Spleen (tissue), 11 donors: ENCODE measurements at regions not wholly inside any gene's neighbourhood (a gene's known extent, or its start where the extent isn't known, plus 50 kb on each side); places are given as distances from the start of the nearest gene placed in this dataset.

Source experiments
- DNase-seq: peaks from one replicate; pipeline ENCODE4 v3.0.0-alpha.2; 2020
- H3K27ac ChIP-seq, 8 donors: fragments of 200-600 bp; sonication (generic) in 7 of 8; 1 replicate in 4 of 8; 2 replicates in 4 of 8; pipeline versions ENCODE4 v1.5.0 to v1.8.0; 2016 to 2021; ENCODE audit warnings: inconsistent platforms in 4 of 8, mild to moderate bottlenecking in 4 of 8, moderate library complexity in 1 of 8
- H3K27me3 ChIP-seq, 7 donors: fragments of 200-600 bp; sonication (generic) in 6 of 7; replicated peaks in 1 of 7; 1 replicate in 4 of 7; 2 replicates in 3 of 7; pipeline versions ENCODE4 v1.5.0 to v1.8.0; 2016 to 2021; ENCODE audit warnings: inconsistent platforms in 3 of 7, mild to moderate bottlenecking in 1 of 7
- H3K36me3 ChIP-seq, 6 donors: fragments of 200-600 bp; sonication (generic) in 5 of 6; 1 replicate in 4 of 6; 2 replicates in 2 of 6; pipeline versions ENCODE4 v1.5.0 to v1.8.0; 2016 to 2021; ENCODE audit warnings: inconsistent platforms in 2 of 6
- H3K4me1 ChIP-seq, 6 donors: fragments of 200-600 bp; sonication (generic) in 5 of 6; 1 replicate in 3 of 6; 2 replicates in 3 of 6; pipeline versions ENCODE4 v1.5.0 to v1.8.0; 2016 to 2021; ENCODE audit warnings: inconsistent platforms in 3 of 6
- H3K4me3 ChIP-seq, 8 donors: fragments of 200-600 bp; sonication (generic) in 7 of 8; 1 replicate in 4 of 8; 2 replicates in 4 of 8; pipeline versions ENCODE4 v1.5.0 to v1.8.0; 2016 to 2021; ENCODE audit warnings: inconsistent platforms in 4 of 8, mild to moderate bottlenecking in 4 of 8, moderate library complexity in 2 of 8
- H3K9me3 ChIP-seq, 8 donors: fragments of 200-600 bp; sonication (generic) in 7 of 8; 1 replicate in 4 of 8; 2 replicates in 4 of 8; pipeline versions ENCODE4 v1.5.0 to v1.8.0; 2016 to 2021; ENCODE audit warnings: inconsistent platforms in 4 of 8
- POLR2A ChIP-seq, 3 donors: fragments of 450-650 bp; IDR thresholded peaks; one replicate each; pipeline ENCODE4 v1.5.1; 2017; ENCODE audit warnings: antibody characterized with exemption in 3 of 3, mild to moderate bottlenecking in 1 of 3
- POLR2AphosphoS5 ChIP-seq, 3 donors: sonication (generic); formaldehyde crosslinking; IDR thresholded peaks; one replicate each; pipeline ENCODE4 v1.5.1; 2017; ENCODE audit warnings: antibody characterized with exemption in 3 of 3
- whole genome bisulfite sequencing, 5 donors: extraction: QIAGEN DNeasy Blood & Tissue Kit in 3 of 5; methylation state at CpG; one replicate each; pipeline versions ENCODE4 v1.1.5 to v1.1.7; 2013 to 2018; 5-methylcytosine and 5-hydroxymethylcytosine counted together
- intact Hi-C: fragments of 100-400 bp; cut with DNase I; formaldehyde crosslinking; loops from one replicate; pipeline ENCODE4 v1.15.0; 2023; ENCODE audit warnings: low total_unique reads
- TF ChIP-seq, protein P1 (sequence below), 11 experiments: fragments of 200-600 bp in 7 of 11; fragments of 450-650 bp in 4 of 11; sonication (generic) in 4 of 11; IDR thresholded peaks in 8 of 11; conservative IDR thresholded peaks in 3 of 11; 1 replicate in 7 of 11; 2 replicates in 4 of 11; pipeline versions ENCODE4 v1.4.0 to v1.8.0; 2016 to 2021; ENCODE audit warnings: antibody characterized with exemption in 11 of 11, inconsistent platforms in 4 of 11, mild to moderate bottlenecking in 1 of 11
- donor health status: healthy with polysubstance abuse.
- donor health status: DM: no; HTN: no; CAD: no; lungs with moderate emphysema.
- donor health status: DM: no; HTN: no; CAD: no.
- donor health status: Bipolar disorder and iron deficiency.
- donor health status: healthy.
- donor health status: DM: no; HTN: no; CAD: no.
- donor health status: DM: yes; HTN: yes; CAD: no.

DNA sequence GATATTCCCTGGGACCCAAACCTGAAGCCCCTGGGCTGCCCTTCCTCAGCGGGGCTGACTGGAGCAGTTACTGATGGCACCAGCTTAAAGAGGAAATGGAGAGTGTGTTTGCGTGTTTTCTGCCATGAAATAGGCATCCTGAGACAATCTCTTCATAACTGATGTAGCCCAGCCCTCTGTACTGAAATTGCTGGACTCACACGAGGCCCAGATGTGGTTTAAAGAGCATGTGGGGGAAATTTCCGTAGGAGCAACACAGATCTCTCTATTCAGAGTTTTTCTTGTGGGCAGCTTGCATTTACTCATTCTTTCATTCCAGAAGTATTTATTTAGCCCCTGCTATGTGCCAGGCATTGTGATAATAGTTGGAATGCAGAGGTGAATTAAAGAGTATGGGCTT lies 782.1 kb upstream of the TBX3 start:
- peaks cover 0 to 15% (median 6%) of the 10 kb centered on the region in 8 donors for H3K9me3 ChIP-seq
- TF ChIP-seq, protein P1, sequence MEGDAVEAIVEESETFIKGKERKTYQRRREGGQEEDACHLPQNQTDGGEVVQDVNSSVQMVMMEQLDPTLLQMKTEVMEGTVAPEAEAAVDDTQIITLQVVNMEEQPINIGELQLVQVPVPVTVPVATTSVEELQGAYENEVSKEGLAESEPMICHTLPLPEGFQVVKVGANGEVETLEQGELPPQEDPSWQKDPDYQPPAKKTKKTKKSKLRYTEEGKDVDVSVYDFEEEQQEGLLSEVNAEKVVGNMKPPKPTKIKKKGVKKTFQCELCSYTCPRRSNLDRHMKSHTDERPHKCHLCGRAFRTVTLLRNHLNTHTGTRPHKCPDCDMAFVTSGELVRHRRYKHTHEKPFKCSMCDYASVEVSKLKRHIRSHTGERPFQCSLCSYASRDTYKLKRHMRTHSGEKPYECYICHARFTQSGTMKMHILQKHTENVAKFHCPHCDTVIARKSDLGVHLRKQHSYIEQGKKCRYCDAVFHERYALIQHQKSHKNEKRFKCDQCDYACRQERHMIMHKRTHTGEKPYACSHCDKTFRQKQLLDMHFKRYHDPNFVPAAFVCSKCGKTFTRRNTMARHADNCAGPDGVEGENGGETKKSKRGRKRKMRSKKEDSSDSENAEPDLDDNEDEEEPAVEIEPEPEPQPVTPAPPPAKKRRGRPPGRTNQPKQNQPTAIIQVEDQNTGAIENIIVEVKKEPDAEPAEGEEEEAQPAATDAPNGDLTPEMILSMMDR (IDR thresholded peaks at IDR 0.05 in 8 of 11, conservative IDR thresholded peaks at IDR 0.05 in 3 of 11): no peak
- TF ChIP-seq POLR2AphosphoS5 (IDR thresholded peaks at IDR 0.05): no peak
- no peak for TF ChIP-seq POLR2A (IDR thresholded peaks at IDR 0.05)
- no peak overlapping the region for H3K27ac ChIP-seq
- no peaks in the 10 kb centered on the region for H3K4me1 ChIP-seq
- DNase-seq: no peak
- WGBS, 5 donors: 56 to 83% (median 65%) methylated on average over 4 of the region's 4 CpGs
- H3K27me3 ChIP-seq: peaks cover 0 to 4% (median 0%) of the 10 kb centered on the region in 7 donors
- intact Hi-C loops: no loop called here
- no peak overlapping the region for H3K4me3 ChIP-seq
- H3K36me3 ChIP-seq: no peaks in the 10 kb centered on the region

DNA sequence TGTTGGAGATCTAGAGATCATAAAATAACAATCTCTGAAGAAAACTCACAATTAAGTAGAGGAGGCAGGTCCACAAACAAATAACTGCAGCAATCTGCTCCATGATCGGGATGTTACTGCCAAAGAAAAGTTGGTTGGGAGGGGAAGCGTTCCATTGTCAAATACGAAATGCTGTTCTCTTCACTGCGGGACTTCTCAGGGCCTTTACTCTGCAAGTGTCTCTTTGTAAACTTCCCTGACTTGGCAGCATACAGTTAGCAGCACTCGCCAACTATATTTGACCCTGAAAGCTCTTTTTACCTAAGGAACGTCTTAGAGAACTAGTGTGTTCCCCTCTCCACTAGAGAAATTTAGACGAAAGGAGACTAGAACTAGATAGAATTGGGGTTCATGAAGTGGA lies 780.7 kb upstream of the TBX3 start:
- TF ChIP-seq, protein P1 (IDR thresholded peaks at IDR 0.05 in 8 of 11, conservative IDR thresholded peaks at IDR 0.05 in 3 of 11): no peak
- TF ChIP-seq POLR2AphosphoS5 (IDR thresholded peaks at IDR 0.05) (no peak), POLR2A (IDR thresholded peaks at IDR 0.05) (no peak)
- 78 to 92% (median 87%) methylated on average over 7 of the region's 7 CpGs for WGBS, 5 donors
- H3K27me3 ChIP-seq: peaks cover 0 to 4% (median 0%) of the 10 kb centered on the region in 7 donors
- H3K4me1 ChIP-seq: no peaks in the 10 kb centered on the region
- no peaks in the 10 kb centered on the region for H3K36me3 ChIP-seq
- no peak overlapping the region for H3K4me3 ChIP-seq
- intact Hi-C loops: no loop called here
- H3K9me3 ChIP-seq: peaks cover 0 to 15% (median 9%) of the 10 kb centered on the region in 8 donors
- no peak overlapping the region for H3K27ac ChIP-seq
- DNase-seq: no peak

DNA sequence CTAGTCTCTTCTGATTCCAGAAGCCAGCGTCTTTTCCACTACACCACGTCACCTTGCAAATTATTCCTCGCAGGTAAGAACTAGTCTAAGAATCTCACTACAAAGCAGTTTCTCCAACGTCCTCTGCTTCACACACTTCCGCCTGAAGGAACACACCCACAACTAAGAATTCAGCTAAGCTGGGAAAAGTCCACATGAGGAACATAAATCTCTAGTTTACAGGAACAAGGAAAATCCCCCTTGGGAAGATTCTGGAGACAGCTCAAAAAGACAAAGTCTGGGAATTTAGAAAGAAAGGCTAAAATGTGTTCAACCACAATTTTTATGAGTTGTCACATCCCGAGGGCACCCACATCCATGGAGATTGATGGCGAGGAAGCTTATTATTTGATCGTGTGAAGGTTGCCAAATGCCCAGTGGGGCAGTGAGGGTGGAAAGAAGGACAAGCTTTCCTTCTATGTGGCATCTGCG lies 780.2 kb upstream of the TBX3 start:
- Histone ChIP-seq H3K9me3 (peaks cover 0 to 15% (median 9%) of the 10 kb centered on the region in 8 donors), H3K27ac (no peak overlapping the region), H3K4me1 (no peaks in the 10 kb centered on the region), H3K27me3 (peaks cover 0 to 4% (median 0%) of the 10 kb centered on the region in 7 donors), H3K36me3 (no peaks in the 10 kb centered on the region), H3K4me3 (no peak overlapping the region)
- TF ChIP-seq POLR2A (IDR thresholded peaks at IDR 0.05): no peak
- TF ChIP-seq, protein P1 (IDR thresholded peaks at IDR 0.05 in 8 of 11, conservative IDR thresholded peaks at IDR 0.05 in 3 of 11): no peak
- no peak for TF ChIP-seq POLR2AphosphoS5 (IDR thresholded peaks at IDR 0.05)
- no peak for DNase-seq
- 71 to 82% (median 74%) methylated on average over 9 of the region's 9 CpGs for WGBS, 5 donors
- intact Hi-C loops: no loop called here

DNA sequence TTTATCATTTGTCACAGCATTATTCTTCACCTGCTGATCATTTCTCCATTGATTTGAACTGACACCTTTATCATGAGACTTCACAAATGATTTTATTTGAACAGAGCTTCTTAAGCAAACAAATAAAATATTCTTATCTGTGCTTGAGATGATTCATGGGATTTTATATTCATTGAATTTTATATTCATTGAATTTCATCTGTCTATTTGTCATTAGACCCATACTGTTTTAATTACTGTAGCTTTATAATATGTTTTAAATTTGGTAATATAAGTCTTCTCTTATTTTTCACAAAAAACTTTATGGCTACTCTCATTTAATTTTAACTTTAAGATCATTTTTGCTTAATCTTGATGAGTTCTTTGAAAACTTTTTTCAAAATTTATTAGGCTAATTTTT lies 777.4 kb upstream of the TBX3 start:
- H3K4me3 ChIP-seq: no peak overlapping the region
- intact Hi-C loops: no loop called here
- TF ChIP-seq, protein P1 (IDR thresholded peaks at IDR 0.05 in 8 of 11, conservative IDR thresholded peaks at IDR 0.05 in 3 of 11): no peak
- no peak for TF ChIP-seq POLR2A (IDR thresholded peaks at IDR 0.05)
- TF ChIP-seq POLR2AphosphoS5 (IDR thresholded peaks at IDR 0.05): no peak

More for the DNA sequence above, 777.4 kb upstream of the TBX3 start:
- Histone ChIP-seq H3K27me3 (peaks cover 0 to 4% (median 0%) of the 10 kb centered on the region in 7 donors), H3K36me3 (no peaks in the 10 kb centered on the region), H3K27ac (no peak overlapping the region), H3K9me3 (peaks cover 0 to 27% (median 10%) of the 10 kb centered on the region in 8 donors), H3K4me1 (no peaks in the 10 kb centered on the region)
- no peak for DNase-seq
